AG20443 (cell line): ENCODE measurements at regions not wholly inside any gene's neighbourhood (a gene's known extent, or its start where the extent isn't known, plus 50 kb on each side); places are given as distances from the start of the nearest gene placed in this dataset.
A peak's percentile ranks its signal among the peaks of the same experiment; 100 is the strongest.

Experiments
- DNase-seq: peaks from one replicate; pipeline ENCODE4 v3.0.0; 2012; ENCODE audit warnings: low spot score, mixed read lengths

- no peak for DNase-seq
Measured at GRCh38 chr5:69033690-69034089, 60.1 kb upstream of the SLC30A5 start.

- no peak for DNase-seq
Measured at GRCh38 chr5:69034898-69035297, 58.9 kb upstream of the SLC30A5 start.

GRCh38 chr5:69035665-69036064, 58.1 kb upstream of the SLC30A5 start:
- DNase-seq: no peak

GRCh38 chr5:69038539-69038938, 55.3 kb upstream of the SLC30A5 start:
- DNase-seq: no peak

- DNase-seq: no peak
Measured at GRCh38 chr5:69039829-69040228, 54.0 kb upstream of the SLC30A5 start.

- DNase-seq: no peak
Measured at GRCh38 chr5:69042500-69042899, 51.3 kb upstream of the SLC30A5 start.

GRCh38 chr5:69042915-69043654, 50.7 kb upstream of the SLC30A5 start:
- peak; percentile 81 for DNase-seq

- DNase-seq: no peak
Measured at GRCh38 chr5:69043655-69043996, 50.2 kb upstream of the SLC30A5 start.
